Esophagus muscularis mucosa (tissue), 4 donors: ENCODE measurements at regions not wholly inside any gene's neighbourhood (a gene's known extent, or its start where the extent isn't known, plus 50 kb on each side); places are given as distances from the start of the nearest gene placed in this dataset.

ENCODE experiments used
- DNase-seq: peaks from one replicate; pipeline ENCODE4 v3.0.0-alpha.2; 2017; ENCODE audit errors: extremely low spot score
- H3K27ac ChIP-seq, 4 donors: fragments of 200-600 bp; sonication (generic); replicated peaks in 1 of 4; 1 replicate in 3 of 4; 2 replicates in 1 of 4; pipeline ENCODE4 v1.5.1; 2016 to 2019; ENCODE audit warnings: mild to moderate bottlenecking in 1 of 4
- H3K27me3 ChIP-seq, 4 donors: fragments of 200-600 bp; sonication (generic); one replicate each; pipeline versions ENCODE4 v1.5.1 to v1.6.0; 2016 to 2019
- H3K36me3 ChIP-seq, 4 donors: fragments of 200-600 bp; sonication (generic); one replicate each; pipeline ENCODE4 v1.5.1; 2016 to 2019
- H3K4me1 ChIP-seq, 4 donors: fragments of 200-600 bp; sonication (generic); one replicate each; pipeline ENCODE4 v1.5.1; 2016 to 2019
- H3K4me3 ChIP-seq, 4 donors: fragments of 200-600 bp; sonication (generic); 1 replicate in 2 of 4; 2 replicates in 2 of 4; pipeline ENCODE4 v1.5.1; 2016 to 2019; ENCODE audit warnings: mild to moderate bottlenecking in 4 of 4, moderate library complexity in 1 of 4
- H3K9me3 ChIP-seq, 4 donors: fragments of 200-600 bp; sonication (generic); 1 replicate in 3 of 4; 2 replicates in 1 of 4; pipeline ENCODE4 v1.5.1; 2016 to 2019
- EP300 ChIP-seq: sonication (generic); formaldehyde crosslinking; IDR thresholded peaks from one replicate; pipeline ENCODE4 v1.6.1; 2017; ENCODE audit warnings: antibody characterized with exemption
- POLR2A ChIP-seq: fragments of 450-650 bp; IDR thresholded peaks from one replicate; pipeline ENCODE4 v1.6.1; 2017; ENCODE audit warnings: antibody characterized with exemption, moderate library complexity, mild to moderate bottlenecking, low read depth
- POLR2AphosphoS5 ChIP-seq, 2 donors: sonication (generic); formaldehyde crosslinking; IDR thresholded peaks; one replicate each; pipeline ENCODE4 v1.6.1; 2017; ENCODE audit warnings: antibody characterized with exemption in 2 of 2
- WGBS: methylation state at CpG from one replicate; pipeline ENCODE4 v1.1.5; 2018; 5-methylcytosine and 5-hydroxymethylcytosine counted together
- intact Hi-C: fragments of 100-400 bp; cut with DNase I; formaldehyde crosslinking; loops from one replicate; pipeline ENCODE4 v1.15.1; 2023
- TF ChIP-seq, protein P1 (sequence below), 3 experiments: fragments of 200-600 bp in 2 of 3; fragments of 450-650 bp in 1 of 3; sonication (generic) in 2 of 3; IDR thresholded peaks; one replicate each; pipeline ENCODE4 v1.5.1; 2017 to 2019; ENCODE audit warnings: antibody characterized with exemption in 3 of 3, mild to moderate bottlenecking in 2 of 3, moderate library complexity in 1 of 3

- TF ChIP-seq EP300 (no peak), POLR2A (no peak), POLR2AphosphoS5 (IDR thresholded peaks at IDR 0.05) (no peak)
- TF ChIP-seq, protein P1, sequence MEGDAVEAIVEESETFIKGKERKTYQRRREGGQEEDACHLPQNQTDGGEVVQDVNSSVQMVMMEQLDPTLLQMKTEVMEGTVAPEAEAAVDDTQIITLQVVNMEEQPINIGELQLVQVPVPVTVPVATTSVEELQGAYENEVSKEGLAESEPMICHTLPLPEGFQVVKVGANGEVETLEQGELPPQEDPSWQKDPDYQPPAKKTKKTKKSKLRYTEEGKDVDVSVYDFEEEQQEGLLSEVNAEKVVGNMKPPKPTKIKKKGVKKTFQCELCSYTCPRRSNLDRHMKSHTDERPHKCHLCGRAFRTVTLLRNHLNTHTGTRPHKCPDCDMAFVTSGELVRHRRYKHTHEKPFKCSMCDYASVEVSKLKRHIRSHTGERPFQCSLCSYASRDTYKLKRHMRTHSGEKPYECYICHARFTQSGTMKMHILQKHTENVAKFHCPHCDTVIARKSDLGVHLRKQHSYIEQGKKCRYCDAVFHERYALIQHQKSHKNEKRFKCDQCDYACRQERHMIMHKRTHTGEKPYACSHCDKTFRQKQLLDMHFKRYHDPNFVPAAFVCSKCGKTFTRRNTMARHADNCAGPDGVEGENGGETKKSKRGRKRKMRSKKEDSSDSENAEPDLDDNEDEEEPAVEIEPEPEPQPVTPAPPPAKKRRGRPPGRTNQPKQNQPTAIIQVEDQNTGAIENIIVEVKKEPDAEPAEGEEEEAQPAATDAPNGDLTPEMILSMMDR (IDR thresholded peaks at IDR 0.05), result no peak
- WGBS, result 87% methylated on average over 4 of the region's 4 CpGs
- H3K9me3 ChIP-seq, result no peaks in the 10 kb centered on the region
- H3K4me1 ChIP-seq, result no peaks in the 10 kb centered on the region
- no peaks in the 10 kb centered on the region for H3K27me3 ChIP-seq
- H3K4me3 ChIP-seq, result no peak overlapping the region
- intact Hi-C loops, result no loop called here
- no peak overlapping the region for H3K27ac ChIP-seq
- DNase-seq, result no peak
- H3K36me3 ChIP-seq, result no peaks in the 10 kb centered on the region
Measured at GRCh38 chr2:16264491-16264890, 324.1 kb downstream of the MYCN start.

DNA sequence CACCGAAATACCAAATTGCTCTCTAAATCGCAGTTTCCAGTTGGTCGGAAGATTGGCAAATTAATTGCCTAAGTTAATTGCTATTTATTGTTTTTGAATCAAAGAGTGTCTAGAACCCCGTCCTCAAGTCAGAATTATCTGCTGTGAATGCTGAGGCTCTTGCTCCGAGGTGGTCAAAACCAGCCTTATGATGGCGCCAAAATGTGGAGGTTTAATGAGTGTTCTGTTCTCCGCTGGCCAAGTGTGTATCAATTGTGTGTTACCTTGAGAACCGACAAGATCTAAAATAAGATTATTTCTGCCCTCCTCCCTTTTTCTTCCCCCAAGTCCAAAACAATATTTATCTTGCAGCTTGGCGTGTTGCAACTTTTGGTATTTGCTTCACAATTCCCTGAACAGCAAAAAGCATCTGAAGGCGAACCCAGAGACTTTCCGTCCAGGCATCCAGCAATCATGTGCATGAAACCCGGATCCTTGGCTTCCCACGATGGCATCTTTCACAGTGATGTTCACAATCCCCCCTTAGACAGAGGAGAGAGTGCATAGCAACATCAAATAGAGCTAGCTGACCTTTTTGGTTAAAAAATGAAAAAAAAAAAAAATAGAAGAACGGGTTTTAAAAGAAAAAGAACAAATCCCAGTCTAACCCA lies 323.0 kb downstream of the MYCN start:
- no peak overlapping the region for H3K27ac ChIP-seq
- no peaks in the 10 kb centered on the region for H3K4me1 ChIP-seq
- no peaks in the 10 kb centered on the region for H3K27me3 ChIP-seq
- no peak overlapping the region for H3K4me3 ChIP-seq
- WGBS, result 88% methylated on average over 14 of the region's 14 CpGs
- TF ChIP-seq POLR2A (no peak), EP300 (no peak), POLR2AphosphoS5 (IDR thresholded peaks at IDR 0.05) (no peak)
- TF ChIP-seq, protein P1 (IDR thresholded peaks at IDR 0.05), result no peak
- H3K36me3 ChIP-seq, result no peaks in the 10 kb centered on the region
- DNase-seq, result no peak
- intact Hi-C loops, result no loop called here
- no peaks in the 10 kb centered on the region for H3K9me3 ChIP-seq

DNA sequence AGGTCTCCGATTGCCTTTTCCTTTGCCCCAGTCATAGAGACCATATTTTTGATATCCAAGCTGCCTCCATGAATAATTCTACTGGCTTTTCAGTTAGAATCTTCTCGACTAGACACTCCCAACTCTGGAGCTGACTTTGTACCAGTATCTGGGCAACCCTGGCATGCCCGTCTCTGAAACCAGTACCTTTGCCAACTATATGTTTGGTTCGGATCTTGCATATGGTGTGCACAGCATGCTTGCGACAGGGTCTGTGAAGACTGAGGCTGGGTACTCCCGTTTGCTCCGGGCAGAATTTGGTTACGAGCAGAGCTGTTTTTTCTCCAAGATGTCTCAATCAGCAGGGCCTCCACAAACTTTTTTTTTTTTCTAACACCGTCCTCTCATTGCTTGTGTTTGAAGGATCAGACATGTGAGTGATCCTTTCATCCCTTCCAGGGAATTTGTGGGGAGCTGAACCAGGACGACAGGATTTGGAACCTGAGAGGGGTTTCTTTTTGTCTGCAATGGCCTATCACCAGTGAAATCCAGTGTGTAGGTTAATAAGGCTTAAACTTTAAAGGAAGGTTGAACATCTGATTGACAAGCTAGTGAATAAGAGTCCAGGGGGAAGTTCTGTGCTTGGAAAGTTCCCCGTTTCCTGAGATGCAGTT lies 322.3 kb downstream of the MYCN start:
- 82% methylated on average over 11 of the region's 11 CpGs for WGBS

DNA sequence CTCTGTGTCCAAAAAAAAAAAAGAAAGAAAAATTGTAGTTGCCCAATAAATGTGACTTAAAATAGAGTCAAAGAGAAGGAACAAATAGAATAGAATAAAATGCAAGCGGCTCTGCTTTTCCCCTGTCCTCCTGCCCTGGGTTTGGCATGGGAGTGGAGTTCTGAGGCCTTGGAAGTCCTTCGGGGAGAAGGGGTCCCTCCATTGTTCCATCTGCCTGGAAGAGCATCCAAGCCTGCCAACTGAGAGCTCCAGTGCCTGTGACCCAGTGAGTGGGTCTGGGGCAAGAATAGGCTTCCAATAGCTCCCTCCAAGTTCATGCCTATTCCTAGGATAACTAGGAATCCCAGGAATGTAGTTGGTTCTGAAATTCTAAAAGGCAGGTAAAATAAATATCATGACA lies 321.4 kb downstream of the MYCN start:
- no peaks in the 10 kb centered on the region for H3K27me3 ChIP-seq
- intact Hi-C loops, result no loop called here
- no peak overlapping the region for H3K27ac ChIP-seq
- H3K4me1 ChIP-seq, result no peaks in the 10 kb centered on the region
- 87% methylated on average over 2 of the region's 2 CpGs for WGBS
- no peak overlapping the region for H3K4me3 ChIP-seq
- no peak for DNase-seq
- TF ChIP-seq EP300 (no peak), POLR2A (no peak), POLR2AphosphoS5 (IDR thresholded peaks at IDR 0.05) (no peak)
- TF ChIP-seq, protein P1 (IDR thresholded peaks at IDR 0.05), result no peak
- no peaks in the 10 kb centered on the region for H3K36me3 ChIP-seq
- H3K9me3 ChIP-seq, result no peaks in the 10 kb centered on the region

More for the DNA sequence above, 322.3 kb downstream of the MYCN start:
- no peak for DNase-seq
- Histone ChIP-seq H3K27me3 (no peaks in the 10 kb centered on the region), H3K4me1 (no peaks in the 10 kb centered on the region), H3K36me3 (no peaks in the 10 kb centered on the region), H3K4me3 (no peak overlapping the region), H3K27ac (no peak overlapping the region), H3K9me3 (no peaks in the 10 kb centered on the region)
- intact Hi-C loops, result no loop called here
- TF ChIP-seq, protein P1 (IDR thresholded peaks at IDR 0.05), result no peak

DNA sequence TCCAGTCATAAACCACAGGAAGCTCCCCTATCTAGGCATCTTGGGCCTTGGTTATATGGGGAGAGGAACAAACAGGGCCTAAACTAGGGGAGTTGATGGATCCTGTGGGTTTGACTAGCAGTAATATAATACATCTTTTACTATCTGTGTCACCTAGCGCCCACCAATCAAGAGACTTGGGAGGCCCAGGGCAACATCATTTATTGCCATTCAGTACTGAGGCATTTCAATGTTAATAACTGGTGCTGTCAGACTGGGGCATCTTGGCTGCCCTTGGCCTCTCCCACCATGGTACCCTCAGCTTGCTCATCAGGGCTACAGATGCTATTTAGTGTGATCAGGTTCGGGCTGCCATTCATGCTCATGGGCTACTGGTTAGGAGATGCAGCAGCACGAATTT lies 320.7 kb downstream of the MYCN start:
- Histone ChIP-seq H3K4me1 (no peaks in the 10 kb centered on the region), H3K4me3 (no peak overlapping the region), H3K9me3 (no peaks in the 10 kb centered on the region), H3K27ac (no peak overlapping the region), H3K27me3 (no peaks in the 10 kb centered on the region), H3K36me3 (no peaks in the 10 kb centered on the region)
- intact Hi-C loops, result no loop called here
- TF ChIP-seq EP300 (no peak), POLR2A (no peak), POLR2AphosphoS5 (IDR thresholded peaks at IDR 0.05) (no peak)
- no peak for DNase-seq
- WGBS, result 89% methylated on average over 3 of the region's 3 CpGs
